ENCODE measurements at regions not wholly inside any gene's neighbourhood (a gene's known extent, or its start where the extent isn't known, plus 50 kb on each side); places are given as distances from the start of the nearest gene placed in this dataset.
A peak's percentile ranks its signal among the peaks of the same experiment; 100 is the strongest.

DNA sequence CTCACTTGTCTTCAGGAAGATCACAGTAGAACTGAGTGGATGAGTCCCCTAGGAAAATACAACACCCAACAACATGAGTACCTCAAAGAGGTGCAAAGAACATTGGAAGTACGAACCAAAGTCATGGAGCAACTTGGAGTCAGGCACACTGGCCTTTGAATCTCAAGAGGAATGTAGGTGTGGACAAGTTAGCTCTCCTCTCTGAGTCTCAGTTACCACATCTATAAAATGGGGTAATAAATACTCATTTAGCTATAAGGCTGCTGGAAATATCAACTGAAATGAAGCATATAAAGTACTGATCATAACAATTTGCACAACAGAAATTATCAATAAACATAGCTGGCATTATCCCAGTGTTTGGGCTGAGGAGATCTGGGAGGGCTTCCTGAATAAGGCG, 96.7 kb upstream of the JUN start:
- Histone ChIP-seq H3K4me1 (ENCODE audit: control insufficient read depth, low read depth, low read length) (peaks cover 2% of the 10 kb centered on the region), H3K27ac (ENCODE audit: low read depth, low read length) (no peak overlapping the region), H3K27me3 (ENCODE audit: insufficient read depth, low read length, poor library complexity) (no peaks in the 10 kb centered on the region), H3K56ac (ENCODE audit: low read length) (no peak overlapping the region), H3K79me1 (ENCODE audit: low read length) (no peaks in the 10 kb centered on the region), H3K18ac (ENCODE audit: low read length) (no peak overlapping the region), H3K9ac (ENCODE audit: low read length) (no peak overlapping the region), H4K5ac (ENCODE audit: low read length) (no peak overlapping the region), H2BK5ac (ENCODE audit: low read length) (no peak overlapping the region), H3K36me3 (ENCODE audit: control insufficient read depth, insufficient read depth, low read length) (no peaks in the 10 kb centered on the region), H3K4ac (ENCODE audit: low read depth, low read length) (no peak overlapping the region), H4K8ac (ENCODE audit: low read depth, low read length) (no peak overlapping the region), H2AK5ac (ENCODE audit: low read length) (no peak overlapping the region), H2BK15ac (replicated peaks; ENCODE audit: low read depth) (no peak overlapping the region), H3K4me2 (ENCODE audit: low read length) (no peak overlapping the region), H3K23ac (ENCODE audit: low read length) (no peak overlapping the region), H3K79me2 (ENCODE audit: control insufficient read depth, insufficient read depth, low read length) (no peaks in the 10 kb centered on the region), H3K4me3 (ENCODE audit: low read length) (no peak overlapping the region), H2BK120ac (ENCODE audit: low read depth, low read length) (no peak overlapping the region)
- no CpG with 5 or more reads among the region's 2 CpGs for WGBS (ENCODE audit: extremely low coverage, insufficient coverage, low lambda C conversion rate)
- DNase-seq, result no peak

DNA sequence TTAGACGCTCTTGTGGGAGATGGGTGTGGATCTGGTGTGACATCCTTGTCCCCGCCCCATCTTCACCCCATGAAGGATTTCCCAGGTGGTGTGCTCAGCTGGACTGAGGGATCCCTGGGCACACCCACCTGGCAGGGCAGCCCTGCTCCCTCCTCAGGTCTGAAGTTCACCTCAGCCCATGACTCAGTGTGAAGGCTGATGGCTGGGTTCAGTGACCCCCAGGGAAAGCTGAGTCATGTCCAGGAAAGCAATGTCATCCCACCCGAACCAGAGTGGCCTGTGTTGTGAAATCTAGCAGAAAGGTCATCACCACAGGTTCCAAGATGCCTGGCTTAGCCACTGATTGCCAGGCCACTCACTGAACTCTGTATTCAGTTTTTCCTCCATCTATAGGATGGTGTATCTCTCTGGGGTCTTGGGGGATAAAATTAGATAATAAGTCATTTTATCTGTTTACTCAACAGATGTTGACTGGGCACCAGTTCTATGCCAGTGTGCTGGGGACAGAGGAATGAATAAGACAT, 97.7 kb upstream of the JUN start:
- Histone ChIP-seq H2AK5ac (ENCODE audit: low read length) (no peak overlapping the region), H3K4me1 (ENCODE audit: control insufficient read depth, low read depth, low read length) (peaks cover 2% of the 10 kb centered on the region)
- WGBS (ENCODE audit: extremely low coverage, insufficient coverage, low lambda C conversion rate), result no CpG with 5 or more reads among the region's 3 CpGs

GRCh38 chr1:58882322-58882948, 98.6 kb upstream of the JUN start:
- H3K4me2 ChIP-seq (ENCODE audit: low read length), result no peak overlapping the region
- no peak overlapping the region for H3K27ac ChIP-seq (ENCODE audit: low read depth, low read length)
- no peak overlapping the region for H2BK5ac ChIP-seq (ENCODE audit: low read length)
- no peak overlapping the region for H2BK120ac ChIP-seq (ENCODE audit: low read depth, low read length)
- no peaks in the 10 kb centered on the region for H3K79me1 ChIP-seq (ENCODE audit: low read length)
- H3K56ac ChIP-seq (ENCODE audit: low read length), result no peak overlapping the region
- H4K5ac ChIP-seq (ENCODE audit: low read length), result no peak overlapping the region
- no peak overlapping the region for H3K9ac ChIP-seq (ENCODE audit: low read length)
- WGBS (ENCODE audit: extremely low coverage, insufficient coverage, low lambda C conversion rate), result no CpG with 5 or more reads among the region's 12 CpGs
- no peak for DNase-seq
- H4K8ac ChIP-seq (ENCODE audit: low read depth, low read length), result no peak overlapping the region
- no peak overlapping the region for H3K4ac ChIP-seq (ENCODE audit: low read depth, low read length)
- no peaks in the 10 kb centered on the region for H3K27me3 ChIP-seq (ENCODE audit: insufficient read depth, low read length, poor library complexity)
- no peak overlapping the region for H2AK5ac ChIP-seq (ENCODE audit: low read length)
- H3K23ac ChIP-seq (ENCODE audit: low read length), result no peak overlapping the region
- peak overlapping the region; percentile 42 for H3K18ac ChIP-seq (ENCODE audit: low read length)
- H2BK15ac ChIP-seq (replicated peaks; ENCODE audit: low read depth), result no peak overlapping the region
- H3K4me3 ChIP-seq (ENCODE audit: low read length), result no peak overlapping the region
- H3K36me3 ChIP-seq (ENCODE audit: control insufficient read depth, insufficient read depth, low read length), result no peaks in the 10 kb centered on the region
- H3K79me2 ChIP-seq (ENCODE audit: control insufficient read depth, insufficient read depth, low read length), result no peaks in the 10 kb centered on the region
- H3K4me1 ChIP-seq (ENCODE audit: control insufficient read depth, low read depth, low read length), result peaks cover 2% of the 10 kb centered on the region

More for the DNA sequence above, 97.7 kb upstream of the JUN start:
- Histone ChIP-seq H2BK5ac (ENCODE audit: low read length) (no peak overlapping the region), H3K9ac (ENCODE audit: low read length) (no peak overlapping the region), H3K27ac (ENCODE audit: low read depth, low read length) (no peak overlapping the region), H3K18ac (ENCODE audit: low read length) (no peak overlapping the region), H2BK15ac (replicated peaks; ENCODE audit: low read depth) (no peak overlapping the region), H3K4me3 (ENCODE audit: low read length) (no peak overlapping the region), H3K36me3 (ENCODE audit: control insufficient read depth, insufficient read depth, low read length) (no peaks in the 10 kb centered on the region), H4K5ac (ENCODE audit: low read length) (no peak overlapping the region), H2BK120ac (ENCODE audit: low read depth, low read length) (no peak overlapping the region), H4K8ac (ENCODE audit: low read depth, low read length) (no peak overlapping the region), H3K79me2 (ENCODE audit: control insufficient read depth, insufficient read depth, low read length) (no peaks in the 10 kb centered on the region), H3K4me2 (ENCODE audit: low read length) (no peak overlapping the region), H3K27me3 (ENCODE audit: insufficient read depth, low read length, poor library complexity) (no peaks in the 10 kb centered on the region), H3K79me1 (ENCODE audit: low read length) (no peaks in the 10 kb centered on the region), H3K23ac (ENCODE audit: low read length) (peak overlapping the region; percentile 4), H3K56ac (ENCODE audit: low read length) (no peak overlapping the region), H3K4ac (ENCODE audit: low read depth, low read length) (no peak overlapping the region)
- DNase-seq, result peak; percentile 56

- Histone ChIP-seq H3K4me3 (ENCODE audit: low read length) (no peak overlapping the region), H3K79me1 (ENCODE audit: low read length) (no peaks in the 10 kb centered on the region), H3K18ac (ENCODE audit: low read length) (peak overlapping the region; percentile 90), H2AK5ac (ENCODE audit: low read length) (no peak overlapping the region), H3K79me2 (ENCODE audit: control insufficient read depth, insufficient read depth, low read length) (no peaks in the 10 kb centered on the region), H2BK15ac (replicated peaks; ENCODE audit: low read depth) (no peak overlapping the region), H4K5ac (ENCODE audit: low read length) (no peak overlapping the region), H3K4me1 (ENCODE audit: control insufficient read depth, low read depth, low read length) (peaks cover 2% of the 10 kb centered on the region), H2BK120ac (ENCODE audit: low read depth, low read length) (no peak overlapping the region), H3K23ac (ENCODE audit: low read length) (no peak overlapping the region), H3K4me2 (ENCODE audit: low read length) (no peak overlapping the region), H3K4ac (ENCODE audit: low read depth, low read length) (no peak overlapping the region), H4K8ac (ENCODE audit: low read depth, low read length) (no peak overlapping the region), H3K27ac (ENCODE audit: low read depth, low read length) (peak overlapping the region; percentile 24), H3K27me3 (ENCODE audit: insufficient read depth, low read length, poor library complexity) (no peaks in the 10 kb centered on the region), H2BK5ac (ENCODE audit: low read length) (no peak overlapping the region), H3K36me3 (ENCODE audit: control insufficient read depth, insufficient read depth, low read length) (no peaks in the 10 kb centered on the region), H3K9ac (ENCODE audit: low read length) (no peak overlapping the region), H3K56ac (ENCODE audit: low read length) (no peak overlapping the region)
- peak; percentile 66 for DNase-seq
- no CpG with 5 or more reads among the region's 12 CpGs for WGBS (ENCODE audit: extremely low coverage, insufficient coverage, low lambda C conversion rate)
Measured at GRCh38 chr1:58883037-58883887, 99.4 kb upstream of the JUN start.

- no peak overlapping the region for H3K9ac ChIP-seq (ENCODE audit: low read length)
- no peak overlapping the region for H3K27ac ChIP-seq (ENCODE audit: low read depth, low read length)
- no peak overlapping the region for H2BK5ac ChIP-seq (ENCODE audit: low read length)
- WGBS (ENCODE audit: extremely low coverage, insufficient coverage, low lambda C conversion rate), result no CpG with 5 or more reads among the region's 4 CpGs
- H2AK5ac ChIP-seq (ENCODE audit: low read length), result no peak overlapping the region
- no peaks in the 10 kb centered on the region for H3K36me3 ChIP-seq (ENCODE audit: control insufficient read depth, insufficient read depth, low read length)
- no peak overlapping the region for H2BK120ac ChIP-seq (ENCODE audit: low read depth, low read length)
- no peak overlapping the region for H4K8ac ChIP-seq (ENCODE audit: low read depth, low read length)
- no peak overlapping the region for H3K4me3 ChIP-seq (ENCODE audit: low read length)
- no peak overlapping the region for H2BK15ac ChIP-seq (replicated peaks; ENCODE audit: low read depth)
- no peak for DNase-seq
- H3K18ac ChIP-seq (ENCODE audit: low read length), result no peak overlapping the region
- no peak overlapping the region for H4K5ac ChIP-seq (ENCODE audit: low read length)
- H3K56ac ChIP-seq (ENCODE audit: low read length), result no peak overlapping the region
- H3K4me2 ChIP-seq (ENCODE audit: low read length), result no peak overlapping the region
- H3K23ac ChIP-seq (ENCODE audit: low read length), result no peak overlapping the region
- no peak overlapping the region for H3K4ac ChIP-seq (ENCODE audit: low read depth, low read length)
- peaks cover 2% of the 10 kb centered on the region for H3K4me1 ChIP-seq (ENCODE audit: control insufficient read depth, low read depth, low read length)
- no peaks in the 10 kb centered on the region for H3K27me3 ChIP-seq (ENCODE audit: insufficient read depth, low read length, poor library complexity)
- no peaks in the 10 kb centered on the region for H3K79me1 ChIP-seq (ENCODE audit: low read length)
- no peaks in the 10 kb centered on the region for H3K79me2 ChIP-seq (ENCODE audit: control insufficient read depth, insufficient read depth, low read length)
Measured at GRCh38 chr1:58883888-58884482, 100.1 kb upstream of the JUN start.

Data from mesendoderm (in vitro differentiated cells).